ENCODE measurements at regions not wholly inside any gene's neighbourhood (a gene's known extent, or its start where the extent isn't known, plus 50 kb on each side); places are given as distances from the start of the nearest gene placed in this dataset.
A peak's percentile ranks its signal among the peaks of the same experiment; 100 is the strongest.

- Histone ChIP-seq H3K27me3 (ENCODE audit: control insufficient read depth, insufficient read depth, low read length) (no peaks in the 10 kb centered on the region), H3K27ac (ENCODE audit: low read depth in 2 of 2, low read length in 2 of 2) (no peak overlapping the region), H3K4me1 (ENCODE audit: control insufficient read depth in 2 of 3, insufficient read depth in 2 of 3, low read depth in 1 of 3, low read length in 3 of 3) (no peaks in the 10 kb centered on the region), H3K9me3 (ENCODE audit: control insufficient read depth in 2 of 3, insufficient read depth in 1 of 3, low read length in 3 of 3) (no peaks in the 10 kb centered on the region), H3K4me3 (ENCODE audit: low read length in 3 of 3) (no peak overlapping the region), H3K9ac (ENCODE audit: low read length in 3 of 3) (no peak overlapping the region), H3K36me3 (ENCODE audit: control insufficient read depth in 2 of 3, insufficient read depth in 3 of 3, low read length in 3 of 3) (no peaks in the 10 kb centered on the region)
- DNase-seq (no peak), FAIRE-seq (no peak)
- TF ChIP-seq, protein P1, sequence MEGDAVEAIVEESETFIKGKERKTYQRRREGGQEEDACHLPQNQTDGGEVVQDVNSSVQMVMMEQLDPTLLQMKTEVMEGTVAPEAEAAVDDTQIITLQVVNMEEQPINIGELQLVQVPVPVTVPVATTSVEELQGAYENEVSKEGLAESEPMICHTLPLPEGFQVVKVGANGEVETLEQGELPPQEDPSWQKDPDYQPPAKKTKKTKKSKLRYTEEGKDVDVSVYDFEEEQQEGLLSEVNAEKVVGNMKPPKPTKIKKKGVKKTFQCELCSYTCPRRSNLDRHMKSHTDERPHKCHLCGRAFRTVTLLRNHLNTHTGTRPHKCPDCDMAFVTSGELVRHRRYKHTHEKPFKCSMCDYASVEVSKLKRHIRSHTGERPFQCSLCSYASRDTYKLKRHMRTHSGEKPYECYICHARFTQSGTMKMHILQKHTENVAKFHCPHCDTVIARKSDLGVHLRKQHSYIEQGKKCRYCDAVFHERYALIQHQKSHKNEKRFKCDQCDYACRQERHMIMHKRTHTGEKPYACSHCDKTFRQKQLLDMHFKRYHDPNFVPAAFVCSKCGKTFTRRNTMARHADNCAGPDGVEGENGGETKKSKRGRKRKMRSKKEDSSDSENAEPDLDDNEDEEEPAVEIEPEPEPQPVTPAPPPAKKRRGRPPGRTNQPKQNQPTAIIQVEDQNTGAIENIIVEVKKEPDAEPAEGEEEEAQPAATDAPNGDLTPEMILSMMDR (IDR thresholded peaks at IDR 0.05; ENCODE audit: borderline replicate concordance, extremely low read depth, insufficient read depth): no peak
- intact Hi-C loops (cut with DNase I): no loop called here
Observed at GRCh38 chr10:21061982-21062381, 164.9 kb upstream of the NEBL start.

DNA sequence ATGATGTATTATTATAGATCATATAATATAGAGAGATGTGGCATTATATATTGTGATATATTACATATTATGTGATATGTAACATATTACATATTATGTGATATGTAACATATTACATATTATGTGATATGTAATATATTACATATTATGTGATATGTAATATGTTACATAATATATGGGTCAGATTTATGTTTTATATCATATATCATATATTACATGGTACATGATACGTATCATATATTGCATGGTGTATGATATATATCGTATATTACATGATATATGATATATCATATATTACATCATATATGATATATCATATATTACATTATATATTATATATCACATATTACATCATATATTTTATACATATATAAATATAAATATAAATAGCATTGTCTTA lies 164.1 kb upstream of the NEBL start:
- peak; percentile 95 for FAIRE-seq
- Histone ChIP-seq H3K4me1 (ENCODE audit: control insufficient read depth in 2 of 3, insufficient read depth in 2 of 3, low read depth in 1 of 3, low read length in 3 of 3) (no peaks in the 10 kb centered on the region), H3K9me3 (ENCODE audit: control insufficient read depth in 2 of 3, insufficient read depth in 1 of 3, low read length in 3 of 3) (no peaks in the 10 kb centered on the region), H3K4me3 (ENCODE audit: low read length in 3 of 3) (no peak overlapping the region), H3K27me3 (ENCODE audit: control insufficient read depth, insufficient read depth, low read length) (no peaks in the 10 kb centered on the region), H3K36me3 (ENCODE audit: control insufficient read depth in 2 of 3, insufficient read depth in 3 of 3, low read length in 3 of 3) (no peaks in the 10 kb centered on the region), H3K9ac (ENCODE audit: low read length in 3 of 3) (no peak overlapping the region), H3K27ac (ENCODE audit: low read depth in 2 of 2, low read length in 2 of 2) (no peak overlapping the region)
- intact Hi-C loops (cut with DNase I): no loop called here
- DNase-seq: no peak
- TF ChIP-seq, protein P1 (IDR thresholded peaks at IDR 0.05; ENCODE audit: borderline replicate concordance, extremely low read depth, insufficient read depth): no peak

- no peak overlapping the region for H3K27ac ChIP-seq (ENCODE audit: low read depth in 2 of 2, low read length in 2 of 2)
- H3K9ac ChIP-seq (ENCODE audit: low read length in 3 of 3): no peak overlapping the region
- intact Hi-C loops (cut with DNase I): no loop called here
- H3K4me3 ChIP-seq (ENCODE audit: low read length in 3 of 3): no peak overlapping the region
- DNase-seq (no peak), FAIRE-seq (no peak)
- H3K27me3 ChIP-seq (ENCODE audit: control insufficient read depth, insufficient read depth, low read length): no peaks in the 10 kb centered on the region
- H3K36me3 ChIP-seq (ENCODE audit: control insufficient read depth in 2 of 3, insufficient read depth in 3 of 3, low read length in 3 of 3): no peaks in the 10 kb centered on the region
- TF ChIP-seq, protein P1 (IDR thresholded peaks at IDR 0.05; ENCODE audit: borderline replicate concordance, extremely low read depth, insufficient read depth): no peak
- no peaks in the 10 kb centered on the region for H3K4me1 ChIP-seq (ENCODE audit: control insufficient read depth in 2 of 3, insufficient read depth in 2 of 3, low read depth in 1 of 3, low read length in 3 of 3)
- no peaks in the 10 kb centered on the region for H3K9me3 ChIP-seq (ENCODE audit: control insufficient read depth in 2 of 3, insufficient read depth in 1 of 3, low read length in 3 of 3)
Observed at GRCh38 chr10:21060626-21061025, 163.5 kb upstream of the NEBL start.

DNA sequence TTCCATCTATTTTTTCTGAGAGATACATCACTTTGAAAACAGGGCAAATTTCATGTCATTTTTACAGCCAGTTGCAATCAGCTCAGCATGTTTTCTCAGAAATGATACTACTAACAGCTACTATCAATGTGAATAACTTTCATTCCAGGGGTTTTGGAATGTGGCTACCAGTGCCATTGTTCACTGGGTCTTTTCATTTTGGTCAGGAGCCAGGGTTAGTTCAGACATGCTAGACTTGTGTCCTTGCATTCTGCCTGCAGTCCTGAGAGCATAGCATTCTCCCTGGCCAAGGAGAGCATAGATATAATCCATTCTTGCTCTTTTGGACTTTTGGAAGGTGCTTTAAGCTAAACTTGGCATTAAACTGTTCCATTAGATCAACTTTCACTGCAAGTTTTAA lies 160.9 kb upstream of the NEBL start:
- H3K9ac ChIP-seq (ENCODE audit: low read length in 3 of 3): no peak overlapping the region
- no peak for DNase-seq
- no peak overlapping the region for H3K4me3 ChIP-seq (ENCODE audit: low read length in 3 of 3)
- TF ChIP-seq, protein P1 (IDR thresholded peaks at IDR 0.05; ENCODE audit: borderline replicate concordance, extremely low read depth, insufficient read depth): no peak
- no peak overlapping the region for H3K27ac ChIP-seq (ENCODE audit: low read depth in 2 of 2, low read length in 2 of 2)
- H3K4me1 ChIP-seq (ENCODE audit: control insufficient read depth in 2 of 3, insufficient read depth in 2 of 3, low read depth in 1 of 3, low read length in 3 of 3): no peaks in the 10 kb centered on the region
- no peaks in the 10 kb centered on the region for H3K27me3 ChIP-seq (ENCODE audit: control insufficient read depth, insufficient read depth, low read length)
- no peak for FAIRE-seq
- intact Hi-C loops (cut with DNase I): no loop called here
- H3K36me3 ChIP-seq (ENCODE audit: control insufficient read depth in 2 of 3, insufficient read depth in 3 of 3, low read length in 3 of 3): no peaks in the 10 kb centered on the region
- H3K9me3 ChIP-seq (ENCODE audit: control insufficient read depth in 2 of 3, insufficient read depth in 1 of 3, low read length in 3 of 3): no peaks in the 10 kb centered on the region
